H1 (cell line): ENCODE measurements at regions not wholly inside any gene's neighbourhood (a gene's known extent, or its start where the extent isn't known, plus 50 kb on each side); places are given as distances from the start of the nearest gene placed in this dataset.

Source experiments
- CEBPB ChIP-seq: IDR thresholded peaks from 2 replicates; pipeline ENCODE4 v1.6.1; 2012; ENCODE audit warnings: low read depth, low read length
- NRF1 ChIP-seq: IDR thresholded peaks from 2 replicates; pipeline ENCODE4 v1.6.1; 2011; ENCODE audit warnings: mild to moderate bottlenecking, low read depth, low read length, improper control_type of control experiment
- TF ChIP-seq, protein P1 (sequence below), 3 experiments: IDR thresholded peaks; 1 replicate in 2 of 3; 2 replicates in 1 of 3; pipeline versions ENCODE4 v1.5.1 to v1.6.1; 2011; ENCODE audit warnings: low read length in 3 of 3, mild to moderate bottlenecking in 3 of 3, inconsistent platforms in 2 of 3, low read depth in 1 of 3, moderate library complexity in 1 of 3; ENCODE audit not compliant: insufficient read depth in 1 of 3; ENCODE audit errors: control extremely low read depth in 1 of 3

DNA sequence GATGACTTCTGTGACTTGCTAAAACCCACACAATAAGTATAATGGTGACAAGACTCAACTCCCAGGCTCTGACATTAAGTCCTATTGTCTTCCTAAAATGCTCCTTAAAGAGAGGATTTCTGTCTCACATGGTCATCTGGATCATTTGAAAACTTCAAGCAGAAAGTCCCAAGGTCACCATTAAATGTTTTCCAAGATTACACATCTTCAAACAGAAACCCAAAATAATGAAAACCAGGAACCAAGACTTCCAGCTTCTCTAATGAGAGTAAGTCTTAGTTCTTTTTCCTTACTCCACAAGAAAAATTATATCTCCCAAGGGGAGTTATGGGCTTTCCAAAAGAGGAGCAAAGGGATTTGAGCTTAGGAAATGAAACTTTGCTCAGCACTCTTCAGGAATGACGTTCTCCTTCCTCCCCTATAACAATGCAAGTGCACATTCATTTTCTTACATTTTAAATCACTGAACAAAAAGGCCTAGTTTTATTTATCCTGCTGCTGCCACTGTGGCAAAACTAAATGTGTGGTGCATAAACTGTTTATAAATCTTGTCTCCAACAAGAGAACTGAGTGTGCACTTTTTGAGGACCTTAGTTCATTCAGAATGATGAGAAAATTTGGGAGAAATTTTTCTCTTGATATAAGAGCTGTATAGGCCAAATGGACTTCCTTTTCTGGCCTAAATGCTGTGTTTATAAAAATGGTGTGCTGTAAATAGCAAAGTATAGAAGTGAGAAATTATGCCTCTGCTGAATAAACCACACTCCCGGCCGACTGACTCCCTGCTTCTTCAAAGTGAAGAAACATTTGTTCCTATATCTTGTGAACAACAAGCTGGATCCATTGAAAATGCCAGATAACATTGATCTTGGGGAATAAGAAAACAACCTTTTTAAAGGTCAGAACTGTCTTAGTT, 148.4 kb upstream of the PLEKHG7 start (continued):
- TF ChIP-seq NRF1 (no peak), CEBPB (no peak)
- TF ChIP-seq, protein P1, sequence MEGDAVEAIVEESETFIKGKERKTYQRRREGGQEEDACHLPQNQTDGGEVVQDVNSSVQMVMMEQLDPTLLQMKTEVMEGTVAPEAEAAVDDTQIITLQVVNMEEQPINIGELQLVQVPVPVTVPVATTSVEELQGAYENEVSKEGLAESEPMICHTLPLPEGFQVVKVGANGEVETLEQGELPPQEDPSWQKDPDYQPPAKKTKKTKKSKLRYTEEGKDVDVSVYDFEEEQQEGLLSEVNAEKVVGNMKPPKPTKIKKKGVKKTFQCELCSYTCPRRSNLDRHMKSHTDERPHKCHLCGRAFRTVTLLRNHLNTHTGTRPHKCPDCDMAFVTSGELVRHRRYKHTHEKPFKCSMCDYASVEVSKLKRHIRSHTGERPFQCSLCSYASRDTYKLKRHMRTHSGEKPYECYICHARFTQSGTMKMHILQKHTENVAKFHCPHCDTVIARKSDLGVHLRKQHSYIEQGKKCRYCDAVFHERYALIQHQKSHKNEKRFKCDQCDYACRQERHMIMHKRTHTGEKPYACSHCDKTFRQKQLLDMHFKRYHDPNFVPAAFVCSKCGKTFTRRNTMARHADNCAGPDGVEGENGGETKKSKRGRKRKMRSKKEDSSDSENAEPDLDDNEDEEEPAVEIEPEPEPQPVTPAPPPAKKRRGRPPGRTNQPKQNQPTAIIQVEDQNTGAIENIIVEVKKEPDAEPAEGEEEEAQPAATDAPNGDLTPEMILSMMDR (IDR thresholded peaks at IDR 0.05; ENCODE audit: control extremely low read depth in 1 of 3, insufficient read depth in 1 of 3, low read depth in 1 of 3, low read length in 3 of 3), result no peak
